GM12878 (cell line): ENCODE measurements at regions not wholly inside any gene's neighbourhood (a gene's known extent, or its start where the extent isn't known, plus 50 kb on each side); places are given as distances from the start of the nearest gene placed in this dataset.

Source experiments
- ATAC-seq: fragments of 200-7000 bp; cut with Tn5 transposase; 3 replicates; pipeline ENCODE4 v1.9.1; 2020; ENCODE audit warnings: mild to moderate bottlenecking, moderate library complexity
- BruUV-seq: library from RNA; stranded (reverse); fragments of 400-500 nt; replicated peaks from 2 replicates; lab custom pipeline; 2021; lab: Mats Ljungman, UMichigan
- CTCF ChIA-PET: fragments of 300-600 bp; sonication (Branson Sonifier 250); formaldehyde crosslinking; extraction: SDS; loops from one replicate; lab custom pipeline; 2021; ENCODE audit warnings: inconsistent platforms; lab: Yijun Ruan, JAX
- POLR2A ChIA-PET: fragments of 350-600 bp; formaldehyde crosslinking; extraction: SDS; loops from one replicate; lab custom pipeline; 2021; ENCODE audit warnings: inconsistent platforms; lab: Charles Lee
- RAD21 ChIA-PET: fragments of 300-600 bp; sonication (Branson Sonifier 250); formaldehyde crosslinking; loops from one replicate; lab custom pipeline; 2023; ENCODE audit warnings: antibody characterized with exemption; ENCODE audit not compliant: unreplicated experiment; lab: Charles Lee
- SMC1A ChIA-PET: fragments of 300-600 bp; sonication (Branson Sonifier 250); formaldehyde crosslinking; loops from one replicate; lab custom pipeline; 2023; ENCODE audit not compliant: unreplicated experiment, uncharacterized antibody; lab: Charles Lee
- DNase-seq: peaks from one replicate; pipeline ENCODE4 v3.0.0-alpha.2; 2011; ENCODE audit warnings: low read depth, low spot score
- FAIRE-seq: peaks from 3 replicates; lab custom pipeline; 2011; peaks lifted over from hg19 to GRCh38; lab: Jason Lieb, UNC
- H2AFZ ChIP-seq: 2 replicates; pipeline ENCODE4 v1.6.0; 2011; ENCODE audit warnings: low read depth, low read length, control low read depth; ENCODE audit not compliant: control insufficient read depth
- H3K27ac ChIP-seq: 2 replicates; pipeline ENCODE4 v1.5.1; 2011; ENCODE audit warnings: control low read depth; ENCODE audit not compliant: control insufficient read depth, insufficient read depth
- H3K27me3 ChIP-seq, 2 experiments: replicated peaks in 1 of 2; 2 replicates each; pipeline versions ENCODE4 v1.6.0 to v1.6.1; 2011; ENCODE audit warnings: low read length in 1 of 2; ENCODE audit not compliant: control insufficient read depth in 2 of 2, insufficient read depth in 2 of 2
- H3K36me3 ChIP-seq, 2 experiments: 2 replicates each; pipeline ENCODE4 v1.5.1; 2011; ENCODE audit warnings: low read length in 1 of 2; ENCODE audit not compliant: control insufficient read depth in 2 of 2, insufficient read depth in 2 of 2
- H3K4me1 ChIP-seq: 2 replicates; pipeline ENCODE4 v1.6.1; 2011; ENCODE audit warnings: mild to moderate bottlenecking, low read length, moderate library complexity, mixed read lengths; ENCODE audit not compliant: control insufficient read depth, insufficient read depth
- H3K4me2 ChIP-seq: 2 replicates; pipeline ENCODE4 v1.6.0; 2011; ENCODE audit warnings: control low read depth; ENCODE audit not compliant: control insufficient read depth, insufficient read depth
- H3K4me3 ChIP-seq: fragments of 200-600 bp; sonication (generic); 2 replicates; pipeline ENCODE4 v1.5.1; 2016
- H3K79me2 ChIP-seq: 2 replicates; pipeline ENCODE4 v1.6.0; 2011; ENCODE audit warnings: low read length; ENCODE audit not compliant: control insufficient read depth, insufficient read depth
- H3K9ac ChIP-seq: 2 replicates; pipeline ENCODE4 v1.8.0; 2011; ENCODE audit warnings: low read length, control low read depth, mixed read lengths; ENCODE audit not compliant: control insufficient read depth, insufficient read depth
- H3K9me3 ChIP-seq: replicated peaks from 3 replicates; pipeline ENCODE4 v1.5.1; 2011; ENCODE audit warnings: mild to moderate bottlenecking, low read length; ENCODE audit not compliant: control insufficient read depth, insufficient read depth
- H4K20me1 ChIP-seq: 2 replicates; pipeline ENCODE4 v1.6.0; 2011; ENCODE audit not compliant: control insufficient read depth, insufficient read depth
- BACH1 ChIP-seq: fragments of 450-650 bp; IDR thresholded peaks from 2 replicates; pipeline ENCODE4 v1.6.1; 2017; ENCODE audit warnings: mild to moderate bottlenecking, borderline replicate concordance
- CBX3 ChIP-seq: fragments of 200-600 bp; sonication (generic); IDR thresholded peaks from 2 replicates; pipeline ENCODE4 v1.6.1; 2016; ENCODE audit warnings: low read depth, borderline replicate concordance
- MTA3 ChIP-seq: IDR thresholded peaks from 2 replicates; pipeline ENCODE4 v1.6.1; 2012; ENCODE audit warnings: low read length, inconsistent platforms, borderline replicate concordance
- YY1 ChIP-seq: IDR thresholded peaks from 2 replicates; pipeline ENCODE4 v1.6.1; 2011; ENCODE audit warnings: low read depth, mild to moderate bottlenecking, low read length
- WGBS: methylation state at CpG from one replicate; pipeline ENCODE4 v1.1.6; 2016; ENCODE audit warnings: low lambda C conversion rate; ENCODE audit not compliant: insufficient replicate concordance, insufficient coverage; ENCODE audit errors: missing lambda C conversion rate; 5-methylcytosine and 5-hydroxymethylcytosine counted together
- in situ Hi-C: fragments of 300-500 bp; cut with MboI; formaldehyde crosslinking; loops from 9 replicates; pipeline ENCODE4 v1.14.3; 2018; ENCODE audit warnings: mixed read lengths
- intact Hi-C: fragments of 100-400 bp; cut with micrococcal nuclease; formaldehyde crosslinking; loops from one replicate; pipeline ENCODE4 v1.14.2; 2022; ENCODE audit not compliant: unreplicated experiment
- TF ChIP-seq, protein P1 (sequence below): fragments of 450-650 bp; IDR thresholded peaks from 2 replicates; pipeline ENCODE4 v1.6.1; 2018; ENCODE audit warnings: mild to moderate bottlenecking, low read depth, moderate library complexity; ENCODE audit not compliant: partially characterized antibody

DNA sequence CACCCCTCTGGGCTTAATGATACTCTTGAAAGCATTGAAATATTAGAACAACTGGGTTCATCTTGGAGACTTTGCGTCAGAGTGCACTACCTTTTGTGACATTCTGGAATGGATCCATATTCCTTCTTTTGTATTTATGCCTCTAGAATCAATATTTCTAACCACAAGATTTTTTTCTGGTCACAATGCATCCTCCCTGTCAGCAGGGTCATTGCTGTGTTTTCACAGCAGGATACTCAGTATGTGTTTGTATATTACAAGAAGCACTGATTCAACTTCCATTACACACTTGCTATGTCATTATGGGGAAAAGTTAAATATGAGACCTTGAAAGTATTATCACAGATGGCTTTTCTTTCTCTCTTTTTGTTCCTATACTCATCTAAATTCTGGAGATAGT is 370.0 kb downstream of the HS3ST3B1 start (continued):
- TF ChIP-seq, protein P1, sequence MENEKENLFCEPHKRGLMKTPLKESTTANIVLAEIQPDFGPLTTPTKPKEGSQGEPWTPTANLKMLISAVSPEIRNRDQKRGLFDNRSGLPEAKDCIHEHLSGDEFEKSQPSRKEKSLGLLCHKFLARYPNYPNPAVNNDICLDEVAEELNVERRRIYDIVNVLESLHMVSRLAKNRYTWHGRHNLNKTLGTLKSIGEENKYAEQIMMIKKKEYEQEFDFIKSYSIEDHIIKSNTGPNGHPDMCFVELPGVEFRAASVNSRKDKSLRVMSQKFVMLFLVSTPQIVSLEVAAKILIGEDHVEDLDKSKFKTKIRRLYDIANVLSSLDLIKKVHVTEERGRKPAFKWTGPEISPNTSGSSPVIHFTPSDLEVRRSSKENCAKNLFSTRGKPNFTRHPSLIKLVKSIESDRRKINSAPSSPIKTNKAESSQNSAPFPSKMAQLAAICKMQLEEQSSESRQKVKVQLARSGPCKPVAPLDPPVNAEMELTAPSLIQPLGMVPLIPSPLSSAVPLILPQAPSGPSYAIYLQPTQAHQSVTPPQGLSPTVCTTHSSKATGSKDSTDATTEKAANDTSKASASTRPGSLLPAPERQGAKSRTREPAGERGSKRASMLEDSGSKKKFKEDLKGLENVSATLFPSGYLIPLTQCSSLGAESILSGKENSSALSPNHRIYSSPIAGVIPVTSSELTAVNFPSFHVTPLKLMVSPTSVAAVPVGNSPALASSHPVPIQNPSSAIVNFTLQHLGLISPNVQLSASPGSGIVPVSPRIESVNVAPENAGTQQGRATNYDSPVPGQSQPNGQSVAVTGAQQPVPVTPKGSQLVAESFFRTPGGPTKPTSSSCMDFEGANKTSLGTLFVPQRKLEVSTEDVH, result no peak
- TF ChIP-seq BACH1, result no peak

DNA sequence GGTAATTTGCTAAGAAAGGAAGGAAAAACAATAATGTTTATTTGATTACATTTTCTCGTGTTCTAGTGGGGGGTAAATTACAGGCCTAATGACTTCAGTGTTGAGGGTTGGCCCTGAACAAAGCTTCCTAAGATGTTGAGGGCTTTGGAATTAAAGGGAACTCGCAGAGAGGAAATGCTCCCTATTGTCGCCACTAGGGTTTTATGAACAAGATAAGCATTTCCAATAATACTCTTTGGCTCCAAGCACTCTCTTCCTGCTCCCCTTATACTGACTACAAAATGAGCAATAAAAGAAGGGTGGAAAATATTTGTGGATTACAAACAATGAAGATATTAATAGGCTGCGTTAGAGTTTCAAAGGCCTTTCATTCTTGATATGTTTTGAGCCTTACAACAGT is 363.6 kb downstream of the HS3ST3B1 start:
- Histone ChIP-seq H4K20me1 (no peaks in the 10 kb centered on the region), H3K27me3 (no peaks in the 10 kb centered on the region), H3K4me2 (no peak overlapping the region), H2AFZ (no peak overlapping the region), H3K27ac (no peak overlapping the region), H3K9me3 (no peaks in the 10 kb centered on the region), H3K4me1 (no peaks in the 10 kb centered on the region), H3K79me2 (no peaks in the 10 kb centered on the region), H3K9ac (no peak overlapping the region), H3K36me3 (no peaks in the 10 kb centered on the region), H3K4me3 (no peak overlapping the region)
- intact Hi-C loops (loop anchor here (10.0 kb wide), 1 partner anchor 70 kb away; no protein-coding TSS in a partner anchor), in situ Hi-C loops (no loop called here)
- TF ChIP-seq YY1 (no peak), CBX3 (no peak), MTA3 (no peak)
- POLR2A ChIA-PET, result no interaction called here
- ATAC-seq, result no peak
- SMC1A ChIA-PET, result no interaction called here
- no peak for DNase-seq
- 7% methylated on average over 4 of the region's 4 CpGs for WGBS
- CTCF ChIA-PET, result no interaction called here
- BruUV-seq, result no TSS peak
- no peak for FAIRE-seq
- RAD21 ChIA-PET, result no interaction called here
